ENCODE measurements at regions not wholly inside any gene's neighbourhood (a gene's known extent, or its start where the extent isn't known, plus 50 kb on each side); places are given as distances from the start of the nearest gene placed in this dataset.
"Not testable (repeated sequence)": the region's sequence is repeated elsewhere in the genome, so short reads cannot be mapped to it uniquely, and the experiment has no call there.

DNA sequence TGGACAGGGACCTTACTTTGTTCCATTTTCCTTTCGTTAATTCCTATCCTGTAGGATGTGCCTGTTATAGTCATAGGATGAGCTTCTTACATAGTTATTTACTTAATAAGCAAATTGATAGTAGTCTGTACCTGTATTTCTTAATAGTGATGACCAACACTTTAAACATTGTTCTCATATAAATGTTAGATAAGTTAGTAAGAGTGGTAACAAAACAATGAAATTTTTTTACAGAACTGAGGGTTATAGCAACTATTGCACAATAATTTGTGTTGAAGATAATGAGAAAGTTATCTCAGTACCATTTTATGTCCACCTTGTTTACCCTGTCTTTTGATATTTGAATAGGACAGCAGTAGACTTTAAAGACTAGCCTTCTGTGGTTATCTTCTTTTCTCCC, 162.9 kb upstream of the ELL2 start:
- no peak for DNase-seq

DNA sequence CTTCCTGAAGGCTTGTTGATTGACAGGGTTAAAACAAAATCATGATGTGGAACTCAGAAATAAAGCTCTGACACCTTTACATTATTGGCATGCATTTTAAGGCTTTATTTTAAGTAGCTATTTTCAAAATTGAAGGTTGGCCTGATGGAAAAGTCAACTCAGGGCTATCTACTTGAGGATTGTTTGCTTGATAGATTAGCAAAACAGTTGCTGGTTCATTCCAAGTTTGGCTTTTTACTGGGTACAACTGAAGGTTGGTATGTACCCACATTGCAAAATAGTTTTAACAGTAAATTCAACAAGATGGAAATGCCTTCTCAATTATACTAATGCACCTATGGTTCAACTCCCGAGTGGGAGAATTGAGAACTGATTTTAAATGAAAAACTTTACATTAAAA, 161.8 kb upstream of the ELL2 start:
- DNase-seq, result no peak

DNA sequence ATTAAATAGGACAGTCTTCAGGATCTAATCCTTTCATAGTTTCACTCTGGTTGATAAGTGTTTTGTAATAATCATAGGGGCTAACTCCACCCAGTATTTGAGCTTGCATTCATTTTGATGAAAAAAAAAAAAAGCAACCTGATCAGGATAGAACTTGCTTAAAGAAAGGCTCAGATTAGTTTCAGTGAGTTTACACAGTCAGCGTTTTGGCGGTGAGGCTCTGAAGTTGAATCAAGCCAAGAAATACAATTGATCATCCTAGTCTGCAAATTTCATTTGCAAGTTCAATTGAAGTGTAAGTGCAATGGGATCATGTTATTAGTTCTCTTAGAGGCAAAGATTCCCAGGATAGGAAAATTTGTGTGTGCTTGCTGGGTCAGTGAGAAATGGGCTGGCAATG, 159.7 kb upstream of the ELL2 start:
- DNase-seq, result no peak

DNA sequence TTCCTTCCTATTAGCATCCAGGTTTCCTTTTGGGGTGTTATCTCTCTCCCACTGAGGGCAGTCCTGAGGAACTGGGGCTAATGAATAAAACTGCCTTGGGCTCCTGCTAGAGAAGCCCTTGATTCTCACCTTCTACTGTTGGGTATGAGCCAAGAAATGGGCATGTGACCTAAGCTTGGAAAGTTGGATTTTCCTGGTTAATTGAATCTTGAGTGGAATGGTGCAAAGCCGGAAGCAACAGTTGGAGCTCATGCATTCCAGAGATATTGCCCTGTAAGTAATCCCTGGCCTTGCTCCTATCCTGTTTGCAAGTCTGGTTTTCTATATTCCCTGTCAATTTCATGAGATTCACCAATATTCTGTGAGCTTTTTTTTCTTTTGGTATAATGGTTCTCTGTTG, 158.5 kb upstream of the ELL2 start:
- DNase-seq, result peak; percentile 15

DNA sequence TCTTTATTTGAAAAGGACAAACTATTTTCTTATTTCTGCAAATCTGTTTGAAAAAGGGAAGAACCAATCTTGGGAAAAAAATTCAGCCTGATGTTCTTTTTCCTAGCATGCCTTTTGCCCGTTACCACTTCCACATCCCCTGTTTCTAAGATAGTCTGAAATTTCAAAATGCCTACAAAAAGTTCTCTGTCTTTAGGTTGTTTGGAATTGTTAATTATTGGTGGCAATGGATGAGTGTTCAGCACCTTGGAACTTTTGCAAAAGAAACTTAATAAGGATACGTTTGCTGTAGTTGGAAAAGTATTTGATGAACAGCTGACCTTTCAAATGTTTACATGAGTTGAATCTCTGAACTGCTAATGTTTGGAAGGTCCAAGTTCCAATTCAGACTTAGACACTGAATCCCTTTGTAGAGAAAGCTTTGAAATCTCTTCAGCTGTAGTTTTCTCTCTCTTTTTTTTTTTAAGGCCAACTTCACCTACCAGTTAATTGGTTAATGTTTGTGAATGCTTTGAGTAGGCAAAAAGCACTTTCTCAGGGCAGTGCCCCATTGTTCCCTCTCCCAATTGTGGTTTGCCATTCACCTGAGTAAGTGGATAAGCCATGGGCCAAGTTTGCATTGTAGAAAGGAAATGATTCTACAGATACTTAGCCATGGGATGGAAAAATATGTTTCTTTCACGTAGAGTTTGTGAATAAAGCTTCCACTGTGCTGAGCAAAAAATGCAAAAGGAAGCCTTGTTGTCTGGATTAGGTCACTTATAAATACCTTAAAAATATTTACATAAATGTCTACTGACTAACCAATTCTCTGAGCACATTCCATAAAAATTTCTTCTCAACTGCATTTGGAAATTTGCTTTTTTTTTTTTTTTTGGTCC, 156.4 kb upstream of the ELL2 start:
- no peak for DNase-seq

DNA sequence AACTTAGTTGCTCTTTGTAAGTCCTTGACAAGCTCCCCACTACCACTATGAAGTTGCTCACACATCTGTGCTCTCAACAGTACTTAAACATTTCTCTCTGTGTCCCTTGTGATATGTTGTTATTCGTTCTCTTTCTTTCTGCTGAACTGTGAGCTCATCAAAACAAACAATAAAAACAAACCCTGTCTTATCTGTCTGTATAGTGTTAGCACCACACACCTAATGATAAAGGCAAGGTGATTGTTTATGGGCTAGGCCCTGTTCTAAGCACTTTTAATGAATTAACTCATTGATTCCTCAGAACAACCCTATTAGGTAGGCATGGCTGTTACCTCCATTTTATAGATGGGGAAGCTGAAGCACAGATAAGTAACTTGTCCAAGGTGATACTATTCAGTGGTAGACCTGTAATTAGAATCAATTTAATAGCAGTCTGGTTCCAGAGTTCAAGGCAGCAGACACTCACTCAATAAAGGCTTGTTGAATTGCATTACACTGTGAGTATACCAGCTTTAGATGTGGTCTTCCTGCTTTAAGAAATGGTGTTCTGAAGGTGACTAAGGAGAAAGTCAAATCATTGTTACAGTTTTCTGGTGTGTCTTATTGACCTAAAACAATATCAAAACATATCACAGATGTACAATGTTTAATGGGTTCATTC, 153.6 kb upstream of the ELL2 start:
- DNase-seq, result no peak

DNA sequence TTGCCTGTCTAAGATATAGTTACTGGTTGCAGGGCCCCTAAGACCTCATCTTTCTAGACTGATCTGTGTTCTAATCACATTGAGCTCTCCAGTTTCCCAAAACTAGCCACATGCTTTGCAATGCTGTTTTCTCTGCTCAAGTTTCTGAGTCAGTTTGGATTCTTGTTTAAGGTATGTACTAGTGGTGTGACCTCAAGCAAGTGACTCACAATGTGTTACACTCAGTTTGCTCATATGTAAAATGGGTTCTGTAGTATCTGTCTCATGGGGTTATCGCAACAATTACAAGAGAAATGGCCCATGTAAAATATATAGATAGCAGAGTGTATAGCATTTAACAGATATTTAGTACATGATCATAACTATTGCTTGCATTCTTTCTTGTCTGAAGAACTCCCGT, 153.1 kb upstream of the ELL2 start:
- no peak for DNase-seq

DNA sequence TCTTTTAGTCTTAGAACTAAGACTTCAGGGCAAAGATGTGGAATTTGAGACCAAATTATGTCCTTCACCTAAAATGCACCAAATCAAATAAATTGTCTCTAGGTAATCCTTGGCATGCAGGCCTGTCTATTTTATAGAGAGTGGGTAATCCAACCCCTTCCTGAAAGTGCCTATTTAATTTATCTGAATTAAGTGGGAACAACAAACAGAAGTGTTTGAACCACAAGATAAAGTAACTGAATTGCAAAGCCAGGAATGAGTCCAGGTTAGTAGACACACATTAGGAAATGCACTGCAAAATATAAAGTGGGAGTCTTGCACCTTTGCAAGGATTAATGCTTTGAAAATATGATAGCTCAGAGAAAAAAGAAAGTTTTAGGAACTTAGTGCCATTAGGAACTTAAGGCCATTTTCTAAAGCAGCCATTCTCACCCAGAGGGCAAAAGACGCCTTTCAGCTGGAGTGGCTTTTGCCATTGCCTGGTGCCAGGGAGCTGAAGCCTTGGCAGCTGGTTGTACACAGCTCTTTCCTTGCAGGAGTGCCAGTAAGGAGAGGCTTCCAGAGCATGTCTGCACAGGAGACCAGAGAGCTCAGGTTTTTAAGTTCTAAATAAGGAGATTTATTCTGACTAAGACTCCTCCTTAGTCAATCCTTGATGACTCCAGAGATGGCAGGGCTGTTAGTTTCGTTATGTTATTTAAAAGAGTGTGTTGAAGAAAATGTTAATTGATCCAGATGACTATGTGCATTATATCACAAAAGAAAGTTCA, 151.7 kb upstream of the ELL2 start:
- peak; percentile 3 for DNase-seq

DNA sequence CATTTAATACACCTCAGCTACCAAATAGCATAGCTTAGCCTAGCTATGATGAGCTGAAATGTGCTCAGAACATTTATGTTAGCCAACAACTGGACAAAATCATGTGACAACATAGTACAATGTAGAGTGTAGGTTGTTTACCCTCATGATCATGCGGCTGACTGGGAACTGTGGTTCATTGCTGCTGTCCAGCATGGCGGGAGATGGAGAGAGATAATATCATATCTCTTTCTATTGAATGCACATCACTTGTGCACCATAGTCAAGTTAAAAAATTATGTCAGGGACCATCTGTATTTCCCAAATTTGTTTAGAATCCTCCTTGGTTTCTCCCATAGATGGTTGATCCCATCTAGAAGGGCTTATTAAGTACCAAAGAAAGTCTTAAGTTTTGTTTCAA, 151.1 kb upstream of the ELL2 start:
- no peak for DNase-seq

DNA sequence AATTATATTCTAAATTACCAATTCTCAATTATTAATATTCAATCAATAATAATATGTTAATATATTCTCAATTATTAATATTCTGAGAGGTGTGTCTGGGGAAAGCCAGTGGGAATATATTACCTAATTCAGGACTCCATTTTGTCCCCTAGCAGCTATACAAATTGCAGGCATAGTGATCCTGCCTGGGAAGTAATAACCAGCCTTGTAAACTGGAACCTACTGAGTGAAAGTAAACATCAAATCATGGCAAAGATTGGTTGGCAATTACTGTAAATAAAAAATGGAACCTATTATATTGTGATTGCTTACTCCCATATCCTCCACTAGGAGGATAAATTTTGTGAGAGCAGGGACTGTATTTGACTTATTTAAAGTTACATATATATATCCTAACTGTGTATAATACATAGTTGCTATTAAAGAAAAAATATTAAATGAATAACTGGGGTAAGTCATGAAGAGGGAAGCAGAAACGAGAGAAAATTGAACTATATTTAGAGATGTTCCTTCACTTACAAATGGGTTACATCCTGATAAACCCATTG, 150.5 kb upstream of the ELL2 start:
- DNase-seq, result no peak

DNA sequence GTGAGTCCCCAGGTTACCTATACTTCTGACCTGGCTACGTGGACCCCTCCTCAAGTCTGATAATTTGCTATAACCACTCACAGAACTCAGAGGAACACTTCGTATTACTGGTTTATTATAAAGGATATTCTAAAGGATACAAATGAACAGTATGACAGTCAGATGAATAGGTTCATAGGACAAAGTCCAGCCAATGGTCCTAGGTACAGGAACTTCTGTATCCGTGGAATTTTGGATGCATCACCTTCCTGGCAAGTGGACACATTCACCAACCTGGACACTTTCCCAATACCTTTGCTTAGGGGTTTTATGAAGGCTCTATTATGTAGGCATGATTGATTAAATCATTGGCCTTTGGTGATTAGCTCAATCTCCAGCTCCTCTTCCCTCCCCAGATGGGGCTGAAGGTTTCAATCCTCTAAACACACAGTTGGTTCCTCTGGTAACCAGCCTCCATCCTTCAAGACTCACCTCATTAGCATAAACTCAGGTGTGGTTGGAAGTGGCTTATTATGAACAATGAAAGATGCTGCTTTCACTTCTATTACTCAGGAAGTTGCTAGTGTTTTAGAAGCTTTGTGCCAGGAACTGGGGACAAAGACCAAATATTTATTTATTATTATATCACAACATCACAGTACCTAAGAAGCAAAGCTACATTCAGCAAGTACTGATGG, 149.6 kb upstream of the ELL2 start:
- DNase-seq, result peak; percentile 10

DNA sequence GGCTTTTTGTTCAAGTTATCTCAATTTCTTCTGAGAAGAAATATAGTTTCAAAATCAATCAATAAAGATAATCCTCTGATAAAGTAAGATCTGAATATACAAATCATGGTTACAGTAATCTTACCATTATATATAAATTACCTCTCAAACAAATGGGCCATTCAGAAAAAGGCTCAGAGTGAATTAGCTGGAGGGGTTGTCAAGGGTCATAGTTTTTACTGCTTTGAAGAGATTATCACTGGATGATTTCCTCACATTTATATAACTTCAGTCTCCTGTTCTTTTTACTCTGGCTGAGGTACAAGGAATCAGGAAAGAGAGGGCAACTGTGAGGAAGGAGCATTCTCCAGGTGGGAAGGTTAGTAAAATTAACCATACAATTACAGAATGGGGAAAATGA, 148.6 kb upstream of the ELL2 start:
- no peak for DNase-seq

DNA sequence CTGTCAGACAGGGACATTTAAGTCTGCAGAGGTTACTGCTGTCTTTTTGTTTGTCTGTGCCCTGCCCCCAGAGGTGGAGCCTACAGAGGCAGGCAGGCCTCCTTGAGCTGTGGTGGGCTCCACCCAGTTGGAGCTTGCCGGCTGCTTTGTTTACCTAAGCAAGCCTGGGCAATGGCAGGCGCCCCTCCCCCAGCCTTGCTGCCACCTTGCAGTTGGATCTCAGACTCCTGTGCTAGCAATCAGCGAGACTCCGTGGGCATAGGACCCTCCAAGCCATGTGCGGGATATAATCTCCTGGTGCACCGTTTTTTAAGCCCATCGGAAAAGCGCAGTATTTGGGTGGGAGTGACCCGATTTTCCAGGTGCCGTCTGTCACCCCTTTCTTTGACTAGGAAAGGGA, 147.0 kb upstream of the ELL2 start:
- DNase-seq, result not testable (repeated sequence)

DNA sequence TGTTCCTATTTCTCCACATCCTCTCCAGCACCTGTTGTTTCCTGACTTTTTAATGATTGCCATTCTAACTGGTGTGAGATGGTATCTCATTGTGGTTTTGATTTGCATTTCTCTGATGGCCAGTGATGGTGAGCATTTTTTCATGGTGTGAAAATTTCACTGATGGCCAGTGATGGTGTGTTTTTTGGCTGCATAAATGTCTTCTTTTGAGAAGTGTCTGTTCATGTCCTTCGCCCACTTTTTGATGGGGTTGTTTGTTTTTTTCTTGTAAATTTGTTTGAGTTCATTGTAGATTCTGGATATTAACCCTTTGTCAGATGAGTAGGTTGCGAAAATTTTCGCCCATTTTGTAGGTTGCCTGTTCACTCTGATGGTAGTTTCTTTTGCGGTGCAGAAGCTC, 142.2 kb upstream of the ELL2 start:
- DNase-seq, result not testable (repeated sequence)

DNA sequence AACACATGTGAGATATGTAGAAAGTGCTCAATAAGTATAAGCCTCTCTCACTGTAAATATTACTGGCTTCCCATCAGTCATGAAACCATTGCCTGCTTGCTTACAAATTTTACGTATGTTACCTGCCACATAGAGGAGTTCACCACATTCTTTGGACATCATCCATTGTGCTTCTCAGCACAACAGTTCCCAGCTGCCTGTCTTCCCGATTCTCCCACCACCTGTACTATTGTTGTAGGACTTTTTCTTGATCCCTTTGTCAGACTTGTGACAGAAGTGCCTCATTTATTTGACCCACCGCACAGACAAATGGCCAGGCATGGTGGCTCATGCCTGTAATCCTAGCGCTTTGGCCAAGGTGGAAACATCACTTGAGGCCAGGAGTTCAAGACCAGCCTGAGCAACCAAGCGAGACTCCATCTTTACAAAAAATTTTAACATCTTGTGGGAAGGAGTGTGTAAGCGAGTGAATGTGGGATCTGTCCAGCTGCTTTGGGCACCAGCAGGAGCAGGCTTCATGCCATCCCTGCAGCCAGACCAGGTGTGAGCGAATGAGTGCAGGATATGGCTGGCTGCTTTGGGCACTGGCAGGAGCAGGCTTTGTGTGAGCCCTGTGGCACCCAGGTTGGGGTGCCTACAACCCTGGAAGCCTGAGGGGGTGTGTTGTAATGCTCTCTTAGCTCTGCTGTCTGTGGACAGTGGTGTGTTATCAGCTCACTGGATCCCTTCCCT, 139.9 kb upstream of the ELL2 start:
- DNase-seq, result no peak

DNA sequence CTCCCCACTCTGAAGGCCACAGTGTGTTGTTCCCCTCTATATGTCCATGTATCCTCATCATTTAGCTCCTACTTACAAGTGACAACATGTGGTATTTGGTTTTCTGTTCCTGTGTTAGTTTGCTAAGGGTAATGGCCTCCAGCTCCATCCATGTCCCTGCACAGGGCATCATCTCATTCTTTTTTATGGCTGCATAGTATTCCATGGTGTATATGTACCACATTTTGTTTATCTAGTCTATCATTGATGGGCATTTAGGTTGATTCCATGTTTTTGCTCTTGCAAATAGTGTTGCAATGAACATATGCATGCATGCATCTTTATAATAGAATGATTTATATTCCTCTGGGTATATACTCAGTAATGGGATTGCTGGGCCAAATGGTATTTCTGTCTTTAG, 135.8 kb upstream of the ELL2 start:
- not testable (repeated sequence) for DNase-seq

DNA sequence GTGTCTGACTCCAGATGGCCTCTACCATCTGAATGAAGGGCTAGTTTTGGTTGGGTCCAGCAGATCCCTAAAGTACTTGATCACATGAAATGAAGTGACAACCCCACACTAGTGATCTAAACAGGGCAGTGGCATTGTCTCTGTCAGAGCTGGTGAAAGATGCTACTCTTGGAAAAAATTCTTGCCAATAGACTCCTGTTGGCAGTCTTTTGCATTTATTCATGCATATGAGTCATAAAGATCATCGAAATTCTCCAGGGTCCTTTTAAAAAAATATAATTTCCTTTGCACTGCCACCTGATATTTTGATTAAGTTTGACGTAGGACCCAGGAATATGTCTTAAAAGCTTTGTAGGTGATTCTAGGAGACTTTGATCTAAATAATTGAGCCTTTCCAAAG, 135.1 kb upstream of the ELL2 start:
- DNase-seq, result no peak

DNA sequence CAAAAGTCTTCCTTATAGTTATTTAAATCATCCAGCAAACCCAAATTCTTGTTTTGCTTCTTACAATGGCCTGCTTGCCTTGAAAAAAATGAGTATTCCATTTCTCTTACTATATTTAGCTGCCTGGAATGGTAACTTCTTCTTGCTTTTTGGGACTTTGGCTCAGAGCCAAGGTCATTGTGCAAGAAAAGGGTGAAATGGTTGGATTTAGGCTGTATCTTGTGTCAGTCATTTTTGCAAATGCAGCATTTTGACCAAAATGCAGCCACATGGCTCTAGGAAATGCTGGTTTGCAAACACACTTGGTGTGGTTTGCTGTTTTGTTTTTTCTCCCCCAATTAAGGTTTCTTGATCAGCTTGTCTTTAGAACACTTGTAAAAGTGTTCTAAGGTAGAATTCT, 133.3 kb upstream of the ELL2 start:
- no peak for DNase-seq

DNA sequence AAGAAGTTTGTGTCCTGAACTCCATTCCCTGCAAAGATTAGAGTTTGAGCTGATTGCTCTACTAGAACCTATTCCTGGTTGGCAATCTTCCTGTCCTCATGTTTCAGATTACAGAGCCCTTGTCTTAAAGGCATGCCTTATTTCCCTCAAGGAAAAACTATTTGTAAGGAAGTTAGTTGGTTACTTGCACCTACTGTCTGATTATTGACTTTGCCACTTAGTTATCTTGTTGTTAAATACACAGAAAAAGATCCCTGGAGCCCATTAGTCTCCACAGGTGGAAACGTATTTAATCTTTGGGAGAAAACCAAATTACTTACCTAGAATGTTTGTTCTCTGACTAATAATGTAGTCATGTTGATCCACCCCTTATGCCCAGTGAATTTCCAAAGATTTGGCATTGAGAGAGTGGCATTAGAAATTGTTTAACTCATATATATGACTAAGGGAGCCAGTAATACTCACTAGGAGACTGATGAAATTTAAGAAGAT, 132.3 kb upstream of the ELL2 start:
- no peak for DNase-seq

DNA sequence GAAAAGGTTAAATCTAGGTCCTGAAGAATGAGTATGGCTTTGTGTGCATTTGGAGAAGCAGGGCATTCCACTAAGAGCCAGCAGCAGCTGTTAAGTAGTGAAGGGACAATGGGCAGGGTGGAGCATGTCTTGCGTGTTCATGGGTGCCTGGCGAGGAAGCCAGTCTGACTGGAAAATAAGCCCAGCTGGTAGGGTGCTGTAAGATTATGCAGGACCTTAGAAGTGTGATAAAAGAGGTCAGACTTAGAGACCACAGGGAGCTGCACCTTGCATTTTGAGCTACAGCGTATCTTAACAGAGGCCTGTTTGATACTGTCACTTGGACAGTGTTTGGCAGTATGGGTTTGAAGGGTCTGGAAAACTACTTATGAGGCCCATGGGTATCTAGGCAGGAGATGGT, 131.7 kb upstream of the ELL2 start:
- no peak for DNase-seq

DNA sequence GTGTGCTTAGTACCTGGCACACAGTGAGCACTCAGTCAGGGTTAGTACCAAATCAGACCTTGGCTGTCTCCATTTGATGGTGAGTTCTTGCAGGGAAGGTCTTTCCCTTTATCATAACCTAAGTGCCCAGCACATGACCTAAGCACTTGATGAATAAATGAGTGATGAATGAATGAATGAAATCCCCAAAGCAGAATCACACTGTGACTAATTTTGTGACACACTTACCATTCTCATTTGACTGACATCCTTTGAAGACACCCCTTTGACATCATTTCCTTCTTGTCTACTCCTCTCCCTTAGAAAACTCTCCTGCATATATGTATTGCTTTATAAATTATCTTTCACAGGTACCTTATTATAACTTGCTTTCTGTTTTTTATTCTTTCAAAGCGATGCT, 130.2 kb upstream of the ELL2 start:
- no peak for DNase-seq

DNA sequence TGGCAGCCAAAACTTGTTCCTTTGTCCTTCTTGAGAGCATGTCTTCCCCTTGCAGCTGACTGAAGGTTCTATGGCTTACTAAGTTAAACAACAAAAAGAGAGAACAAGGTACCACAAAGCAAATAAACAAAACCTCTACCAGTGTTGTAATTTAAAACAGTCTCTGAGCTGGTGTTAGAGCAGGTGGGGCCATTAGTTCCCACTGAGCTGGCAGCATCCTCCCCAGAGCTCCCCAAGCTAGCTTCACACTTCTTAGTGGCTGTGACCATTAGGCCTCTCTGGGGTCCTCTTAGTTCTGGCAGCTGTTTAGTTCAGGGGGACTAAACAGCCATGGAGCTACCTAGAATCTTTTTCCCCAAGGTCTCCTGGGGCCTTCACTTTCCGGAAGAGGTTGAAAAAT, 128.6 kb upstream of the ELL2 start:
- peak; percentile 84 for DNase-seq
